HG03039 (cell line): ENCODE measurements at regions not wholly inside any gene's neighbourhood (a gene's known extent, or its start where the extent isn't known, plus 50 kb on each side); places are given as distances from the start of the nearest gene placed in this dataset.
"Not testable (repeated sequence)": the region's sequence is repeated elsewhere in the genome, so short reads cannot be mapped to it uniquely, and the experiment has no call there.

Experiments used
- ATAC-seq: cut with Tn5 transposase; IDR thresholded peaks from one replicate; pipeline ENCODE4 v1.9.1; 2021; ENCODE audit warnings: mild to moderate bottlenecking, moderate library complexity; ENCODE audit not compliant: unreplicated experiment

- no peak for ATAC-seq
Measured at GRCh38 chr3:194032828-194033435, 103.0 kb upstream of the HES1 start.

- no peak for ATAC-seq
Measured at GRCh38 chr3:194034346-194035336, 101.3 kb upstream of the HES1 start.

- ATAC-seq: no peak
Measured at GRCh38 chr3:194035406-194036138, 100.4 kb upstream of the HES1 start.

GRCh38 chr3:194036842-194037241 is 99.1 kb upstream of the HES1 start:
- ATAC-seq: no peak

- ATAC-seq: not testable (repeated sequence)
Measured at GRCh38 chr3:194038346-194038745, 97.6 kb upstream of the HES1 start.

GRCh38 chr3:194038960-194039359 is 97.0 kb upstream of the HES1 start:
- ATAC-seq: no peak

- no peak for ATAC-seq
Measured at GRCh38 chr3:194040516-194041273, 95.3 kb upstream of the HES1 start.

GRCh38 chr3:194042927-194043326 is 93.0 kb upstream of the HES1 start:
- no peak for ATAC-seq

- no peak for ATAC-seq
Measured at GRCh38 chr3:194043516-194043915, 92.4 kb upstream of the HES1 start.

GRCh38 chr3:194045289-194045688 is 90.7 kb upstream of the HES1 start:
- ATAC-seq: no peak

- ATAC-seq: no peak
Measured at GRCh38 chr3:194045919-194046318, 90.0 kb upstream of the HES1 start.

- ATAC-seq: no peak
Measured at GRCh38 chr3:194046531-194046930, 89.4 kb upstream of the HES1 start.

- no peak for ATAC-seq
Measured at GRCh38 chr3:194046995-194047645, 88.8 kb upstream of the HES1 start.

GRCh38 chr3:194049394-194049793 is 86.6 kb upstream of the HES1 start:
- no peak for ATAC-seq

GRCh38 chr3:194050782-194051320 is 85.1 kb upstream of the HES1 start:
- no peak for ATAC-seq

- ATAC-seq: no peak
Measured at GRCh38 chr3:194051366-194052149, 84.4 kb upstream of the HES1 start.

GRCh38 chr3:194053136-194053535 is 82.8 kb upstream of the HES1 start:
- ATAC-seq: no peak

GRCh38 chr3:194054016-194054415 is 81.9 kb upstream of the HES1 start:
- ATAC-seq: no peak

- no peak for ATAC-seq
Measured at GRCh38 chr3:194054540-194054939, 81.4 kb upstream of the HES1 start.
